EH (cell line): ENCODE measurements at regions not wholly inside any gene's neighbourhood (a gene's known extent, or its start where the extent isn't known, plus 50 kb on each side); places are given as distances from the start of the nearest gene placed in this dataset.

Experiments
- DNase-seq: peaks from one replicate; pipeline ENCODE4 v3.0.0-alpha.2; 2015; ENCODE audit warnings: low read depth

GRCh38 chr3:156760333-156760732 is 65.8 kb upstream of the LEKR1 start:
- no peak for DNase-seq

GRCh38 chr3:156761007-156761406 is 65.1 kb upstream of the LEKR1 start:
- no peak for DNase-seq

GRCh38 chr3:156761713-156762451 is 64.3 kb upstream of the LEKR1 start:
- no peak for DNase-seq

- peak; percentile 76 for DNase-seq
These were observed 63.4 kb upstream of the LEKR1 start for GRCh38 chr3:156762631-156763185.

GRCh38 chr3:156763386-156763785 is 62.8 kb upstream of the LEKR1 start:
- DNase-seq, result no peak

GRCh38 chr3:156763931-156764720 is 62.0 kb upstream of the LEKR1 start:
- DNase-seq, result peak; percentile 25

GRCh38 chr3:156764751-156765150 is 61.4 kb upstream of the LEKR1 start:
- peak; percentile 70 for DNase-seq

GRCh38 chr3:156768390-156768789 is 57.8 kb upstream of the LEKR1 start:
- DNase-seq, result no peak

- DNase-seq, result peak; percentile 69
These were observed 56.2 kb upstream of the LEKR1 start for GRCh38 chr3:156769721-156770654.

- no peak for DNase-seq
These were observed 55.3 kb upstream of the LEKR1 start for GRCh38 chr3:156770699-156771414.

- DNase-seq, result peak; percentile 51
These were observed 53.5 kb upstream of the LEKR1 start for GRCh38 chr3:156772588-156773206.

- no peak for DNase-seq
These were observed 50.1 kb upstream of the LEKR1 start for GRCh38 chr3:156776031-156776430.
